DOHH2 (cell line): ENCODE measurements at regions not wholly inside any gene's neighbourhood (a gene's known extent, or its start where the extent isn't known, plus 50 kb on each side); places are given as distances from the start of the nearest gene placed in this dataset.

Source experiments
- H3F3A ChIP-seq: fragments of 200-600 bp; sonication (generic), shearing (Covaris generic); 2 replicates; pipeline ENCODE4 v1.6.0; 2016; ENCODE audit warnings: antibody characterized with exemption, mild to moderate bottlenecking; ENCODE audit not compliant: control insufficient read depth, insufficient read depth
- H3K27ac ChIP-seq: fragments of 200-600 bp; sonication (generic); 2 replicates; pipeline ENCODE4 v1.5.1; 2014; ENCODE audit warnings: low read depth, mild to moderate bottlenecking, low read length, moderate library complexity
- H3K27me3 ChIP-seq: fragments of 200-600 bp; sonication (generic); 2 replicates; pipeline ENCODE4 v1.6.1; 2014; ENCODE audit warnings: mild to moderate bottlenecking, low read length, mixed read lengths; ENCODE audit not compliant: control insufficient read depth
- H3K36me3 ChIP-seq: fragments of 200-600 bp; sonication (generic); 2 replicates; pipeline ENCODE4 v1.6.1; 2014; ENCODE audit warnings: mild to moderate bottlenecking, low read length, moderate library complexity, mixed read lengths; ENCODE audit not compliant: control insufficient read depth
- H3K4me1 ChIP-seq: fragments of 200-600 bp; sonication (generic); 2 replicates; pipeline ENCODE4 v1.6.1; 2014; ENCODE audit warnings: mild to moderate bottlenecking, low read length, mixed read lengths; ENCODE audit not compliant: control insufficient read depth
- H3K4me2 ChIP-seq: fragments of 200-600 bp; sonication (generic); 2 replicates; pipeline ENCODE4 v1.6.0; 2014; ENCODE audit warnings: mild to moderate bottlenecking, low read length, moderate library complexity
- H3K4me3 ChIP-seq: fragments of 200-600 bp; sonication (generic); 2 replicates; pipeline ENCODE4 v1.5.1; 2014; ENCODE audit warnings: mild to moderate bottlenecking, low read length, mixed read lengths
- H3K79me2 ChIP-seq: fragments of 200-600 bp; sonication (generic); 2 replicates; pipeline ENCODE4 v1.6.1; 2014; ENCODE audit warnings: mild to moderate bottlenecking, low read length, mixed read lengths; ENCODE audit not compliant: control insufficient read depth
- H3K9me2 ChIP-seq: fragments of 200-600 bp; sonication (generic); replicated peaks from 2 replicates; pipeline ENCODE4 v1.6.1; 2014; ENCODE audit warnings: mild to moderate bottlenecking, low read length, mixed read lengths; ENCODE audit not compliant: control insufficient read depth
- H3K9me3 ChIP-seq: fragments of 200-600 bp; sonication (generic); 2 replicates; pipeline ENCODE4 v1.6.1; 2014; ENCODE audit warnings: antibody characterized with exemption, low read length, mixed read lengths; ENCODE audit not compliant: control insufficient read depth, insufficient read depth
- H4K20me1 ChIP-seq: fragments of 200-600 bp; sonication (generic); 2 replicates; pipeline ENCODE4 v1.6.0; 2014; ENCODE audit warnings: low read depth, mild to moderate bottlenecking, antibody characterized with exemption, low read length, moderate library complexity; ENCODE audit not compliant: control insufficient read depth, insufficient read depth
- EZH2phosphoT487 ChIP-seq: fragments of 200-600 bp; sonication (generic); IDR thresholded peaks from 2 replicates; pipeline ENCODE4 v1.6.1; 2017; ENCODE audit warnings: borderline replicate concordance, mild to moderate bottlenecking, antibody characterized with exemption, low read length, moderate library complexity, mixed read lengths
- TF ChIP-seq, protein P1 (sequence below): fragments of 200-600 bp; sonication (generic); IDR thresholded peaks from one replicate; pipeline ENCODE4 v1.5.1; 2014; ENCODE audit warnings: antibody characterized with exemption, mild to moderate bottlenecking, low read depth, low read length; ENCODE audit not compliant: poor library complexity, severe bottlenecking

GRCh38 chr12:126506426-126507182 is 1441.4 kb downstream of the AACS start:
- Histone ChIP-seq H4K20me1 (no peaks in the 10 kb centered on the region), H3K36me3 (no peaks in the 10 kb centered on the region), H3F3A (no peaks in the 10 kb centered on the region), H3K79me2 (no peaks in the 10 kb centered on the region), H3K4me3 (no peak overlapping the region), H3K9me2 (no peaks in the 10 kb centered on the region), H3K4me1 (no peaks in the 10 kb centered on the region), H3K27me3 (no peaks in the 10 kb centered on the region), H3K4me2 (no peak overlapping the region), H3K9me3 (no peaks in the 10 kb centered on the region), H3K27ac (no peak overlapping the region)
- no peak for TF ChIP-seq EZH2phosphoT487
- TF ChIP-seq, protein P1, sequence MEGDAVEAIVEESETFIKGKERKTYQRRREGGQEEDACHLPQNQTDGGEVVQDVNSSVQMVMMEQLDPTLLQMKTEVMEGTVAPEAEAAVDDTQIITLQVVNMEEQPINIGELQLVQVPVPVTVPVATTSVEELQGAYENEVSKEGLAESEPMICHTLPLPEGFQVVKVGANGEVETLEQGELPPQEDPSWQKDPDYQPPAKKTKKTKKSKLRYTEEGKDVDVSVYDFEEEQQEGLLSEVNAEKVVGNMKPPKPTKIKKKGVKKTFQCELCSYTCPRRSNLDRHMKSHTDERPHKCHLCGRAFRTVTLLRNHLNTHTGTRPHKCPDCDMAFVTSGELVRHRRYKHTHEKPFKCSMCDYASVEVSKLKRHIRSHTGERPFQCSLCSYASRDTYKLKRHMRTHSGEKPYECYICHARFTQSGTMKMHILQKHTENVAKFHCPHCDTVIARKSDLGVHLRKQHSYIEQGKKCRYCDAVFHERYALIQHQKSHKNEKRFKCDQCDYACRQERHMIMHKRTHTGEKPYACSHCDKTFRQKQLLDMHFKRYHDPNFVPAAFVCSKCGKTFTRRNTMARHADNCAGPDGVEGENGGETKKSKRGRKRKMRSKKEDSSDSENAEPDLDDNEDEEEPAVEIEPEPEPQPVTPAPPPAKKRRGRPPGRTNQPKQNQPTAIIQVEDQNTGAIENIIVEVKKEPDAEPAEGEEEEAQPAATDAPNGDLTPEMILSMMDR: no peak

DNA sequence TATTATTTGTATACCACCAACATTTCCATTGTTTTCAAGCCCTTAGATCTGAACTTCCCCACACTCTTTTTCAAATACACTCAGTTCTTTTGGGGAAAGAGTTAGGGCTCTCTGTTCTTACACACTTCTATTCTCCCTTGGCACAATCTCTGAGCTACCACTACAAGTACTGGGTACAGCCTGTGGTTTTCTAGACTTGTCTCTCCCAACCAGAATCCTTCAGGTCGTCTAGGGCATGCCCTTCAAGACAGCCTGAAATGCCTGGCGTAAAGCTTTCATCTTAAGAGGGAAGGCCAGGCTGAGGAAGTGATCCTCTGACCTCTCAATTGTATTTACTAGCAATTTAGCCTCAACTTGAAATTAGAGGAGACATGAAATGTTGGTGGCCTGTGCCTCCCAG is 1442.0 kb downstream of the AACS start:
- no peaks in the 10 kb centered on the region for H3K9me2 ChIP-seq
- H3F3A ChIP-seq: no peaks in the 10 kb centered on the region
- no peaks in the 10 kb centered on the region for H4K20me1 ChIP-seq
- no peak overlapping the region for H3K4me3 ChIP-seq
- TF ChIP-seq, protein P1: no peak
- no peak for TF ChIP-seq EZH2phosphoT487
- H3K79me2 ChIP-seq: no peaks in the 10 kb centered on the region
- no peaks in the 10 kb centered on the region for H3K36me3 ChIP-seq
- H3K27ac ChIP-seq: no peak overlapping the region
- no peaks in the 10 kb centered on the region for H3K4me1 ChIP-seq
- H3K4me2 ChIP-seq: no peak overlapping the region
- no peaks in the 10 kb centered on the region for H3K9me3 ChIP-seq
- H3K27me3 ChIP-seq: no peaks in the 10 kb centered on the region

- H3K27ac ChIP-seq: no peak overlapping the region
- H3K4me1 ChIP-seq: no peaks in the 10 kb centered on the region
- H3K27me3 ChIP-seq: no peaks in the 10 kb centered on the region
- no peak for TF ChIP-seq EZH2phosphoT487
- TF ChIP-seq, protein P1: no peak
- H3K4me3 ChIP-seq: no peak overlapping the region
- H3K79me2 ChIP-seq: no peaks in the 10 kb centered on the region
- no peaks in the 10 kb centered on the region for H3K9me2 ChIP-seq
- no peaks in the 10 kb centered on the region for H3F3A ChIP-seq
- H3K9me3 ChIP-seq: no peaks in the 10 kb centered on the region
- H3K36me3 ChIP-seq: no peaks in the 10 kb centered on the region
- no peak overlapping the region for H3K4me2 ChIP-seq
- no peaks in the 10 kb centered on the region for H4K20me1 ChIP-seq
Observed at GRCh38 chr12:126509572-126509971, 1444.3 kb downstream of the AACS start.
